H9 (cell line): ENCODE measurements at regions not wholly inside any gene's neighbourhood (a gene's known extent, or its start where the extent isn't known, plus 50 kb on each side); places are given as distances from the start of the nearest gene placed in this dataset.

ENCODE experiments used
- DNase-seq: peaks from one replicate; pipeline ENCODE4 v3.0.0-alpha.2; 2017
- H2AFZ ChIP-seq: one replicate; pipeline ENCODE4 v1.6.1; 2013; ENCODE audit warnings: mild to moderate bottlenecking, low read length, control low read depth, moderate library complexity
- H2AK5ac ChIP-seq: 2 replicates; pipeline ENCODE4 v1.6.1; 2013; ENCODE audit warnings: low read length, control low read depth, mixed read lengths; ENCODE audit not compliant: insufficient read length
- H2BK120ac ChIP-seq: one replicate; pipeline ENCODE4 v1.6.1; 2013; ENCODE audit warnings: low read depth, mild to moderate bottlenecking, low read length, control low read depth, inconsistent platforms; ENCODE audit not compliant: poor library complexity, severe bottlenecking
- H2BK12ac ChIP-seq: 2 replicates; pipeline ENCODE4 v1.6.1; 2013; ENCODE audit warnings: low read length, control low read depth, mixed read lengths, low read depth; ENCODE audit not compliant: insufficient read length
- H2BK15ac ChIP-seq: 2 replicates; pipeline ENCODE4 v1.6.1; 2013; ENCODE audit warnings: low read depth, low read length, control low read depth
- H2BK20ac ChIP-seq: one replicate; pipeline ENCODE4 v1.6.1; 2013; ENCODE audit warnings: low read depth, mild to moderate bottlenecking, low read length, control low read depth, inconsistent platforms; ENCODE audit not compliant: poor library complexity, severe bottlenecking
- H2BK5ac ChIP-seq: 2 replicates; pipeline ENCODE4 v1.6.1; 2013; ENCODE audit warnings: low read length, control low read depth, mixed read lengths; ENCODE audit not compliant: insufficient read length
- H3K14ac ChIP-seq: 2 replicates; pipeline ENCODE4 v1.6.1; 2013; ENCODE audit warnings: low read length, control low read depth; ENCODE audit not compliant: insufficient read depth
- H3K18ac ChIP-seq: 2 replicates; pipeline ENCODE4 v1.6.1; 2013; ENCODE audit warnings: low read depth, mild to moderate bottlenecking, mixed read lengths, low read length, control low read depth; ENCODE audit not compliant: insufficient read length
- H3K23ac ChIP-seq: 2 replicates; pipeline ENCODE4 v1.6.1; 2013; ENCODE audit warnings: low read length, control low read depth, mixed read lengths, low read depth; ENCODE audit not compliant: insufficient read length
- H3K23me2 ChIP-seq: 2 replicates; pipeline ENCODE4 v1.6.1; 2013; ENCODE audit warnings: low read depth, mild to moderate bottlenecking, mixed read lengths, low read length, control low read depth; ENCODE audit not compliant: insufficient read length, poor library complexity, severe bottlenecking
- H3K27ac ChIP-seq: 2 replicates; pipeline ENCODE4 v1.5.1; 2013; ENCODE audit warnings: low read length, control low read depth, mixed read lengths, low read depth; ENCODE audit not compliant: insufficient read length
- H3K27me3 ChIP-seq: 2 replicates; pipeline ENCODE4 v1.6.1; 2013; ENCODE audit warnings: low read length, control low read depth, inconsistent platforms; ENCODE audit not compliant: insufficient read depth
- H3K4ac ChIP-seq: 2 replicates; pipeline ENCODE4 v1.6.1; 2013; ENCODE audit warnings: low read depth, mild to moderate bottlenecking, control low read depth, inconsistent platforms, low read length, moderate library complexity
- H3K4me1 ChIP-seq: 2 replicates; pipeline ENCODE4 v1.6.1; 2013; ENCODE audit warnings: low read length, control low read depth, inconsistent platforms; ENCODE audit not compliant: insufficient read depth
- H3K4me2 ChIP-seq: 2 replicates; pipeline ENCODE4 v1.6.1; 2013; ENCODE audit warnings: low read length, control low read depth, mixed read lengths; ENCODE audit not compliant: insufficient read length, insufficient read depth
- H3K56ac ChIP-seq: 2 replicates; pipeline ENCODE4 v1.6.1; 2013; ENCODE audit warnings: low read depth, mild to moderate bottlenecking, mixed read lengths, low read length, control low read depth; ENCODE audit not compliant: insufficient read length
- H3K79me1 ChIP-seq: 2 replicates; pipeline ENCODE4 v1.6.1; 2013; ENCODE audit warnings: low read depth, mild to moderate bottlenecking, moderate library complexity, low read length, control low read depth, inconsistent platforms; ENCODE audit not compliant: insufficient read depth, poor library complexity, severe bottlenecking
- H3K79me2 ChIP-seq: 2 replicates; pipeline ENCODE4 v1.6.1; 2013; ENCODE audit warnings: low read length, control low read depth, inconsistent platforms; ENCODE audit not compliant: insufficient read depth
- H3K9ac ChIP-seq: 2 replicates; pipeline ENCODE4 v1.6.1; 2013; ENCODE audit warnings: low read length, control low read depth, mixed read lengths; ENCODE audit not compliant: insufficient read length; ENCODE audit errors: extremely low read depth
- H3K9me3 ChIP-seq: one replicate; pipeline ENCODE4 v1.6.1; 2013; ENCODE audit warnings: low read depth, low read length, inconsistent platforms; ENCODE audit not compliant: control insufficient read depth
- H3T11ph ChIP-seq: one replicate; pipeline ENCODE4 v1.6.1; 2013; ENCODE audit warnings: mild to moderate bottlenecking, low read length, control low read depth, inconsistent platforms
- H4K20me1 ChIP-seq: one replicate; pipeline ENCODE4 v1.6.1; 2013; ENCODE audit not compliant: control insufficient read depth, insufficient read length, insufficient read depth
- H4K5ac ChIP-seq: 2 replicates; pipeline ENCODE4 v1.6.1; 2013; ENCODE audit warnings: low read depth, mild to moderate bottlenecking, mixed read lengths, low read length, control low read depth; ENCODE audit not compliant: insufficient read length
- H4K8ac ChIP-seq: replicated peaks from 2 replicates; pipeline ENCODE4 v1.6.1; 2013; ENCODE audit warnings: low read length, control low read depth, mixed read lengths, low read depth; ENCODE audit not compliant: insufficient read length
- H4K91ac ChIP-seq: 2 replicates; pipeline ENCODE4 v1.6.1; 2013; ENCODE audit warnings: low read depth, mild to moderate bottlenecking, moderate library complexity, mixed read lengths, low read length, control low read depth; ENCODE audit not compliant: insufficient read length
- H3K27ac Mint-ChIP-seq, 3 experiments: 2 replicates in 2 of 3; 3 replicates in 1 of 3; pipeline ENCODE4 v1.8.0; 2020 to 2021; ENCODE audit warnings: mixed read lengths in 3 of 3, mild to moderate bottlenecking in 1 of 3, moderate library complexity in 1 of 3
- H3K27me3 Mint-ChIP-seq: 2 replicates; pipeline ENCODE4 v1.8.0; 2021; ENCODE audit warnings: low read depth, mild to moderate bottlenecking, moderate library complexity, mixed read lengths
- H3K36me3 Mint-ChIP-seq, 3 experiments: 2 replicates in 2 of 3; 3 replicates in 1 of 3; pipeline ENCODE4 v1.8.0; 2020 to 2021; ENCODE audit warnings: low read depth in 3 of 3, mixed read lengths in 3 of 3; ENCODE audit not compliant: insufficient read depth in 1 of 3
- H3K4me1 Mint-ChIP-seq, 2 experiments: 2 replicates each; pipeline ENCODE4 v1.8.0; 2020; ENCODE audit warnings: mixed read lengths in 2 of 2
- H3K4me3 Mint-ChIP-seq, 2 experiments: 2 replicates in 1 of 2; 3 replicates in 1 of 2; pipeline ENCODE4 v1.8.0; 2020 to 2021; ENCODE audit warnings: mild to moderate bottlenecking in 2 of 2, mixed read lengths in 2 of 2, moderate library complexity in 1 of 2
- H3K9me3 Mint-ChIP-seq, 2 experiments: 2 replicates in 1 of 2; 3 replicates in 1 of 2; pipeline ENCODE4 v1.8.0; 2020; ENCODE audit warnings: mild to moderate bottlenecking in 2 of 2, mixed read lengths in 2 of 2, moderate library complexity in 1 of 2
- CTCF ChIP-seq: fragments of 200-600 bp; sonication (generic); conservative IDR thresholded peaks from 3 replicates; pipeline ENCODE4 v1.8.0; 2021; ENCODE audit warnings: antibody characterized with exemption, mild to moderate bottlenecking
- WGBS: extraction: QIAGEN DNeasy Blood & Tissue Kit; methylation state at CpG from one replicate; pipeline ENCODE4 v1.1.7; 2013; ENCODE audit warnings: missing lambda C conversion rate, low lambda C conversion rate, mixed read lengths; ENCODE audit not compliant: insufficient read length; ENCODE audit errors: extremely low coverage; 5-methylcytosine and 5-hydroxymethylcytosine counted together

DNA sequence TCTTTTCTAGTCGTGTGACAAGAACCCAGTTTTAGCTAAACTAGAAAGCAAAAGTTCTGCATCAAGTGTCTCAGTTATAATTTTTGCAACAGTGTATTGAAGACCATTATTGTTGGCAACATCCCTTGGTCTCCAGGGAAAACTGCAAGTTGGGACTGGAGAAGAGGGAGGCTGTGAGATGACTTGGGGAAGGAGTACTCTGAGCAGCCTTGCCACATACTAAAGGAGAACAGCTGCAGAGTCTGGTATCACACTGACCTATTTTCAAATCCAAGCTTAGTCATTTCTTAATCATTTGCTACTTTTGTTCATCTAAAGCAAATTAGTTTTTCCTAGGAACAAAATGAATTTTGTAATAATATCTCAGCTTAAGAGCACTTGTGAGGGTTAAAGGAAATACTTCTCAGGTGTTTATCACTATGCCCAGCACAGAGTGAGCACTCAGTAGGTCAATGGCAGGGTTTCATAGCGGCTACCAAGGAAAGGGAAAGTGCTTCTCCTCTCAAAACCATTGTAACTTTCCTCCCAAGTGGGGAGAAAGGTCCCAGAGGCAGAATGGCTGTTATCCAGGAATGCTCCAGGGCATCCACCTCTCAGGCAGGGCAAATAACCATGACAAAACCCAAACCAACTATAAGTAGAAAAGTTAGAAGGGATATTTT is 247.1 kb downstream of the C11orf87 start:
- no peak for TF ChIP-seq CTCF
- Mint-ChIP-seq H3K4me1 (peaks cover 3 to 8% of the 10 kb centered on the region in 2 experiments; a peak in 3 of 4 replicates), H3K9me3 (peaks cover 5 to 9% of the 10 kb centered on the region in 2 experiments; a peak in 4 of 5 replicates), H3K36me3 (no peaks in the 10 kb centered on the region), H3K27ac (no peak overlapping the region; a peak in 1 of 7 replicates), H3K4me3 (no peak overlapping the region), H3K27me3 (peaks cover 1% of the 10 kb centered on the region; the same call in 1 of the 2 replicates)
- no peak overlapping the region for H2BK120ac ChIP-seq
- no peaks in the 10 kb centered on the region for H3K27me3 ChIP-seq
- no peak overlapping the region for H2BK12ac ChIP-seq
- H3K9me3 ChIP-seq = no peaks in the 10 kb centered on the region
- no peak overlapping the region for H3T11ph ChIP-seq
- DNase-seq = no peak
- H2AK5ac ChIP-seq = no peak overlapping the region
- H3K4me2 ChIP-seq = no peak overlapping the region
- H4K91ac ChIP-seq = no peak overlapping the region
- H3K23me2 ChIP-seq = no peaks in the 10 kb centered on the region
- H4K5ac ChIP-seq = no peak overlapping the region
- H3K4ac ChIP-seq = no peak overlapping the region
- H4K8ac ChIP-seq = no peak overlapping the region
- H4K20me1 ChIP-seq = no peaks in the 10 kb centered on the region
- H3K23ac ChIP-seq = no peak overlapping the region
- no peak overlapping the region for H3K27ac ChIP-seq
- H3K9ac ChIP-seq = no peak overlapping the region
- no peak overlapping the region for H2BK15ac ChIP-seq
- no peak overlapping the region for H2AFZ ChIP-seq
- H3K79me1 ChIP-seq = no peaks in the 10 kb centered on the region
- H3K18ac ChIP-seq = no peak overlapping the region
- H3K14ac ChIP-seq = no peak overlapping the region
- no CpG with 5 or more reads among the region's 2 CpGs for WGBS
- no peak overlapping the region for H2BK20ac ChIP-seq
- H2BK5ac ChIP-seq = no peak overlapping the region
- H3K56ac ChIP-seq = no peak overlapping the region
- H3K79me2 ChIP-seq = no peaks in the 10 kb centered on the region
- no peaks in the 10 kb centered on the region for H3K4me1 ChIP-seq
